Endothelial cell of umbilical vein (primary cell): ENCODE measurements at regions not wholly inside any gene's neighbourhood (a gene's known extent, or its start where the extent isn't known, plus 50 kb on each side); places are given as distances from the start of the nearest gene placed in this dataset.

Source experiments
- BruUV-seq: library from RNA; stranded (reverse); fragments of 400-500 nt; replicated peaks from 2 replicates; lab custom pipeline; 2021; lab: Mats Ljungman, UMichigan
- CTCF ChIA-PET: fragments of 300-600, 350-600 bp; sonication (Branson Sonifier 250); formaldehyde crosslinking; loops from one replicate; lab custom pipeline; 2021; ENCODE audit warnings: antibody characterized with exemption, inconsistent platforms; lab: Charles Lee
- POLR2A ChIA-PET: fragments of 300-600, 350-600 bp; sonication (Branson Sonifier 250); formaldehyde crosslinking; loops from one replicate; lab custom pipeline; 2021; ENCODE audit warnings: antibody characterized with exemption, inconsistent platforms; lab: Charles Lee
- DNase-seq: peaks from one replicate; pipeline ENCODE4 v3.0.0-alpha.2; 2011; ENCODE audit warnings: low read depth, low spot score
- FAIRE-seq: peaks from 2 replicates; lab custom pipeline; 2011; peaks lifted over from hg19 to GRCh38; lab: Jason Lieb, UNC
- H2AFZ ChIP-seq: 2 replicates; pipeline ENCODE4 v1.6.0; 2012; ENCODE audit warnings: low read depth, low read length, control low read depth, inconsistent platforms
- H3K27ac ChIP-seq: 2 replicates; pipeline ENCODE4 v1.5.1; 2011; ENCODE audit warnings: low read depth, mild to moderate bottlenecking, control low read depth, low read length, moderate library complexity; ENCODE audit not compliant: insufficient read depth
- H3K27me3 ChIP-seq, 2 experiments: 2 replicates each; pipeline versions ENCODE4 v1.6.0 to v1.6.1; 2011; ENCODE audit warnings: low read length in 2 of 2, mixed read lengths in 1 of 2; ENCODE audit not compliant: control insufficient read depth in 2 of 2, insufficient read depth in 2 of 2
- H3K36me3 ChIP-seq, 2 experiments: 2 replicates in 1 of 2; 3 replicates in 1 of 2; pipeline ENCODE4 v1.5.1; 2011; ENCODE audit warnings: low read length in 2 of 2, mild to moderate bottlenecking in 1 of 2, moderate library complexity in 1 of 2; ENCODE audit not compliant: control insufficient read depth in 2 of 2, insufficient read depth in 2 of 2; ENCODE audit errors: extremely low read depth in 1 of 2
- H3K4me1 ChIP-seq: 3 replicates; pipeline ENCODE4 v1.5.1; 2011; ENCODE audit warnings: mild to moderate bottlenecking, low read length; ENCODE audit not compliant: control insufficient read depth, insufficient read depth; ENCODE audit errors: extremely low read depth
- H3K4me2 ChIP-seq: 2 replicates; pipeline ENCODE4 v1.6.1; 2011; ENCODE audit warnings: low read length, control low read depth, mixed read lengths; ENCODE audit not compliant: insufficient read depth
- H3K4me3 ChIP-seq, 3 experiments: fragments of 200-600 bp in 1 of 3; sonication (generic), shearing (Covaris generic) in 1 of 3; replicated peaks in 1 of 3; 2 replicates each; pipeline ENCODE4 v1.5.1; 2011 to 2016; ENCODE audit warnings: control low read depth in 3 of 3, low read length in 3 of 3, mild to moderate bottlenecking in 2 of 3, inconsistent platforms in 1 of 3, low read depth in 1 of 3, moderate library complexity in 1 of 3; ENCODE audit not compliant: insufficient read depth in 1 of 3
- H3K79me2 ChIP-seq: 2 replicates; pipeline ENCODE4 v1.6.0; 2012; ENCODE audit warnings: low read length, inconsistent platforms; ENCODE audit not compliant: control insufficient read depth, insufficient read depth
- H3K9ac ChIP-seq: replicated peaks from 2 replicates; pipeline ENCODE3; 2011; ENCODE audit warnings: low read length, control low read depth; ENCODE audit not compliant: insufficient read depth; ENCODE audit errors: extremely low read depth
- H3K9me1 ChIP-seq: replicated peaks from 3 replicates; pipeline ENCODE4 v1.6.0; 2011; ENCODE audit warnings: mild to moderate bottlenecking, low read length; ENCODE audit not compliant: control insufficient read depth, insufficient read depth; ENCODE audit errors: extremely low read depth
- H3K9me3 ChIP-seq: replicated peaks from 2 replicates; pipeline ENCODE4 v1.5.1; 2012; ENCODE audit warnings: low read length, inconsistent platforms; ENCODE audit not compliant: control insufficient read depth, insufficient read depth
- H4K20me1 ChIP-seq: replicated peaks from 2 replicates; pipeline ENCODE3; 2011; ENCODE audit warnings: mild to moderate bottlenecking, low read length; ENCODE audit not compliant: control insufficient read depth, insufficient read depth; ENCODE audit errors: extremely low read depth
- EZH2 ChIP-seq: IDR thresholded peaks from 2 replicates; pipeline ENCODE4 v1.6.1; 2012; ENCODE audit warnings: borderline replicate concordance, low read depth, mild to moderate bottlenecking, moderate library complexity, low read length, inconsistent platforms; ENCODE audit not compliant: severe bottlenecking
- FOS ChIP-seq: IDR thresholded peaks from 2 replicates; pipeline ENCODE4 v1.6.1; 2011; ENCODE audit warnings: mild to moderate bottlenecking, low read length, moderate library complexity, borderline replicate concordance; ENCODE audit not compliant: insufficient read depth
- GATA2 ChIP-seq: IDR thresholded peaks from 2 replicates; pipeline ENCODE4 v1.7.0; 2011; ENCODE audit warnings: low read depth, mild to moderate bottlenecking, moderate library complexity, mixed read lengths, low read length; ENCODE audit not compliant: insufficient read length, insufficient read depth
- JUN ChIP-seq: IDR thresholded peaks from 2 replicates; pipeline ENCODE4 v1.6.1; 2011; ENCODE audit warnings: borderline replicate concordance, low read depth; ENCODE audit not compliant: insufficient read length, insufficient read depth
- MYC ChIP-seq: IDR thresholded peaks from one replicate; pipeline ENCODE4 v1.6.1; 2011; ENCODE audit warnings: mild to moderate bottlenecking, low read depth, low read length
- POLR2A ChIP-seq: IDR thresholded peaks from 2 replicates; pipeline ENCODE4 v1.6.1; 2012; ENCODE audit warnings: low read depth, mild to moderate bottlenecking, control low read depth, low read length
- POLR2AphosphoS5 ChIP-seq: IDR thresholded peaks from 2 replicates; pipeline ENCODE4 v1.6.1; 2012; ENCODE audit warnings: low read depth, mild to moderate bottlenecking, control low read depth, low read length, moderate library complexity; ENCODE audit not compliant: insufficient read depth
- dilution Hi-C: fragments of 300-500 bp; cut with MboI; formaldehyde crosslinking; loops from one replicate; pipeline ENCODE4 v1.15.0; 2019; ENCODE audit warnings: low sequenced_read_pairs; ENCODE audit not compliant: extremely low pct_ligation_motif_present
- intact Hi-C: fragments of 100-400 bp; cut with micrococcal nuclease; formaldehyde crosslinking; loops from one replicate; pipeline ENCODE4 v1.10.0; 2022
- TF ChIP-seq, protein P1 (sequence below): IDR thresholded peaks from 2 replicates; pipeline ENCODE4 v1.6.1; 2011; ENCODE audit not compliant: insufficient read depth, insufficient read length
- TF ChIP-seq, protein P2 (sequence below), 2 donors: IDR thresholded peaks; 1 replicate in 1 of 2; 2 replicates in 1 of 2; pipeline ENCODE4 v1.5.1; 2011; ENCODE audit warnings: low read length in 2 of 2, mild to moderate bottlenecking in 2 of 2, moderate library complexity in 2 of 2, control low read depth in 1 of 2, inconsistent platforms in 1 of 2, low read depth in 1 of 2; ENCODE audit not compliant: insufficient read depth in 1 of 2; ENCODE audit errors: extremely low read depth in 1 of 2

DNA sequence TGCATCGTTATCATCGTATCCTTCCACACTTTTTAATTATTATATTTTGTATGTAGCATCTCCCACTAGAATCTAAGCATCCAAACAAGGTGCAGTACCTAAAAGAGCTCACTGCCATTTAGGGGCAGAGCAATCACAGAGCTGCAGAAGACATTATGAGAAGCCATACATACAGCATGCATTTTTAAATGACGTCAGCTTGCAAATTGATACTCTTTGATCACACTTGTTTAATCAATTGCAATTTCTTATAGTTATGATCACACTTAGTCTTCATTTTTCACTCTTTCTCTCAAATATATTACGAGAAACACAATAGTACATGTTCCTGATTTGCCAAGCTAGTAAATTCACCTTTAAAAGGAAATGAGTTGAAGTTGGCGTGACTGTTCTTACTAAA, 753.3 kb upstream of the LRRN3 start:
- intact Hi-C loops, result no loop called here
- no peak for FAIRE-seq

DNA sequence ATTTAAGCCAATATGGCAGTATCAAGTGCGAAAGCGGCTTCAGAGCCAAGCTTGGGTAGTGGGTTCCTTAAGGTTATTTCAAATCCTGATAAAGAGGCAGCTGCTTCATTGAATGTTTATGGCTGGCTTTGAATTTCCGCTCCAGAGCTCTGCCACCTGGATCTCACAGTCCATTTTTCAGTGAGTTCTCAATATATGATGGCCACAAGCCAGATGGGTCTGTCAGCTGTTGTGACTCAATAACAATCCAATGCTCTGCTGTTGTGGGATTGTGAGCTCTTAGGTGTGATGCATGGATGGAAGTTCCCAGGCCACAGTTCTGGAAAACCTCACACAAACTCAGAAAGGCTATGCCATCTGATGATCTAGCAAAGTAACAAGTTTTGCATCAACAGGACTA, 743.8 kb upstream of the LRRN3 start:
- FAIRE-seq (no peak), DNase-seq (no peak)
- POLR2A ChIA-PET, result no interaction called here
- CTCF ChIA-PET, result interaction anchor here (1.4 to 1.5 kb wide), 2 partner anchors 9 to 17 kb away, joined by 3 to 4 read pairs; no protein-coding TSS in a partner anchor
- H3K27ac ChIP-seq, result no peak overlapping the region
- TF ChIP-seq, protein P1, sequence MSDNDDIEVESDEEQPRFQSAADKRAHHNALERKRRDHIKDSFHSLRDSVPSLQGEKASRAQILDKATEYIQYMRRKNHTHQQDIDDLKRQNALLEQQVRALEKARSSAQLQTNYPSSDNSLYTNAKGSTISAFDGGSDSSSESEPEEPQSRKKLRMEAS, result no peak
- no peak for TF ChIP-seq JUN
- TF ChIP-seq GATA2, result no peak
- TF ChIP-seq, protein P2, sequence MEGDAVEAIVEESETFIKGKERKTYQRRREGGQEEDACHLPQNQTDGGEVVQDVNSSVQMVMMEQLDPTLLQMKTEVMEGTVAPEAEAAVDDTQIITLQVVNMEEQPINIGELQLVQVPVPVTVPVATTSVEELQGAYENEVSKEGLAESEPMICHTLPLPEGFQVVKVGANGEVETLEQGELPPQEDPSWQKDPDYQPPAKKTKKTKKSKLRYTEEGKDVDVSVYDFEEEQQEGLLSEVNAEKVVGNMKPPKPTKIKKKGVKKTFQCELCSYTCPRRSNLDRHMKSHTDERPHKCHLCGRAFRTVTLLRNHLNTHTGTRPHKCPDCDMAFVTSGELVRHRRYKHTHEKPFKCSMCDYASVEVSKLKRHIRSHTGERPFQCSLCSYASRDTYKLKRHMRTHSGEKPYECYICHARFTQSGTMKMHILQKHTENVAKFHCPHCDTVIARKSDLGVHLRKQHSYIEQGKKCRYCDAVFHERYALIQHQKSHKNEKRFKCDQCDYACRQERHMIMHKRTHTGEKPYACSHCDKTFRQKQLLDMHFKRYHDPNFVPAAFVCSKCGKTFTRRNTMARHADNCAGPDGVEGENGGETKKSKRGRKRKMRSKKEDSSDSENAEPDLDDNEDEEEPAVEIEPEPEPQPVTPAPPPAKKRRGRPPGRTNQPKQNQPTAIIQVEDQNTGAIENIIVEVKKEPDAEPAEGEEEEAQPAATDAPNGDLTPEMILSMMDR (IDR thresholded peaks at IDR 0.05; ENCODE audit: extremely low read depth in 1 of 2, insufficient read depth in 1 of 2, low read depth in 1 of 2, low read length in 2 of 2), result no peak
- no peak for TF ChIP-seq POLR2AphosphoS5
- no peak for TF ChIP-seq EZH2
- TF ChIP-seq POLR2A, result no peak
- no peak for TF ChIP-seq FOS
- no peak for TF ChIP-seq MYC
- no peaks in the 10 kb centered on the region for H3K9me3 ChIP-seq
- no peaks in the 10 kb centered on the region for H4K20me1 ChIP-seq
- H2AFZ ChIP-seq, result no peak overlapping the region
- H3K9me1 ChIP-seq, result no peaks in the 10 kb centered on the region
- no peaks in the 10 kb centered on the region for H3K79me2 ChIP-seq
- H3K27me3 ChIP-seq, result no peaks in the 10 kb centered on the region
- H3K4me3 ChIP-seq, result no peak overlapping the region
- H3K36me3 ChIP-seq, result no peaks in the 10 kb centered on the region
- H3K9ac ChIP-seq, result no peak overlapping the region
- H3K4me1 ChIP-seq, result no peaks in the 10 kb centered on the region
- intact Hi-C loops, result no loop called here
- BruUV-seq, result no TSS peak
- no peak overlapping the region for H3K4me2 ChIP-seq
- dilution Hi-C loops, result no loop called here

More for the DNA sequence above, 753.3 kb upstream of the LRRN3 start:
- no peak for DNase-seq
- no TSS peak for BruUV-seq
- Histone ChIP-seq H3K4me3 (no peak overlapping the region), H3K27ac (no peak overlapping the region), H3K9me3 (no peaks in the 10 kb centered on the region), H3K9me1 (no peaks in the 10 kb centered on the region), H4K20me1 (no peaks in the 10 kb centered on the region), H2AFZ (no peak overlapping the region), H3K4me1 (no peaks in the 10 kb centered on the region), H3K79me2 (no peaks in the 10 kb centered on the region), H3K36me3 (no peaks in the 10 kb centered on the region), H3K27me3 (no peaks in the 10 kb centered on the region), H3K4me2 (no peak overlapping the region), H3K9ac (no peak overlapping the region)
- ChIA-PET CTCF (interaction anchor here (0.7 to 1.0 kb wide), 2 partner anchors 9 to 77 kb away, joined by 3 read pairs; no protein-coding TSS in a partner anchor), POLR2A (interaction anchor here (0.7 kb wide), 1 partner anchor 735 kb away, joined by 3 read pairs; no protein-coding TSS in a partner anchor)
- dilution Hi-C loops, result no loop called here
- TF ChIP-seq POLR2AphosphoS5, result no peak
- TF ChIP-seq JUN, result no peak
- TF ChIP-seq FOS, result no peak
